Activated CD8-positive, alpha-beta T cell treated with anti-CD3 and anti-CD28 coated beads for 36 hours (primary cell): ENCODE measurements at regions not wholly inside any gene's neighbourhood (a gene's known extent, or its start where the extent isn't known, plus 50 kb on each side); places are given as distances from the start of the nearest gene placed in this dataset.
"Not testable (repeated sequence)": the region's sequence is repeated elsewhere in the genome, so short reads cannot be mapped to it uniquely, and the experiment has no call there.

ENCODE experiments used
- ATAC-seq: fragments of 200-7000 bp; cut with Tn5 transposase; one replicate; pipeline ENCODE4 v1.10.0; 2021; ENCODE audit warnings: mild to moderate bottlenecking, moderate library complexity
- CTCF ChIA-PET: fragments of 350-600 bp; sonication (Branson Sonifier 250); formaldehyde crosslinking; loops from one replicate; lab custom pipeline; 2021; ENCODE audit warnings: antibody characterized with exemption; lab: Charles Lee
- POLR2A ChIA-PET: fragments of 350-600 bp; sonication (Branson Sonifier 250); formaldehyde crosslinking; loops from one replicate; lab custom pipeline; 2021; ENCODE audit warnings: antibody characterized with exemption; lab: Charles Lee
- DNase-seq: peaks from one replicate; pipeline ENCODE4 v3.0.0-alpha.2; 2020
- H3K27ac Mint-ChIP-seq: one replicate; pipeline ENCODE4 v1.8.0; 2021; ENCODE audit warnings: mild to moderate bottlenecking, mixed read lengths
- H3K27me3 Mint-ChIP-seq: one replicate; pipeline ENCODE4 v1.8.0; 2021; ENCODE audit warnings: mixed read lengths
- H3K36me3 Mint-ChIP-seq: one replicate; pipeline ENCODE4 v1.8.0; 2021; ENCODE audit warnings: low read depth, mixed read lengths
- H3K4me1 Mint-ChIP-seq: one replicate; pipeline ENCODE4 v1.8.0; 2021; ENCODE audit warnings: low read depth, mixed read lengths
- H3K4me3 Mint-ChIP-seq: one replicate; pipeline ENCODE4 v1.8.0; 2021; ENCODE audit warnings: mild to moderate bottlenecking, moderate library complexity, mixed read lengths
- H3K9me3 Mint-ChIP-seq: one replicate; pipeline ENCODE4 v1.8.0; 2021; ENCODE audit warnings: mixed read lengths
- CTCF ChIP-seq: fragments of 200-600 bp; IDR thresholded peaks from one replicate; pipeline ENCODE4 v1.8.0; 2022; ENCODE audit warnings: antibody characterized with exemption, mild to moderate bottlenecking
- intact Hi-C: fragments of 100-400 bp; cut with micrococcal nuclease; formaldehyde crosslinking; loops from one replicate; pipeline ENCODE4 v1.10.0; 2022

GRCh38 chr4:124155239-124155638 is 557.3 kb downstream of the ANKRD50 start:
- CTCF ChIA-PET = no interaction called here
- intact Hi-C loops = no loop called here
- H3K36me3 Mint-ChIP-seq = no peaks in the 10 kb centered on the region
- POLR2A ChIA-PET = no interaction called here
- TF ChIP-seq CTCF = no peak
- no peak overlapping the region for H3K4me3 Mint-ChIP-seq
- H3K27ac Mint-ChIP-seq = no peak overlapping the region
- no peaks in the 10 kb centered on the region for H3K4me1 Mint-ChIP-seq
- no peaks in the 10 kb centered on the region for H3K27me3 Mint-ChIP-seq
- H3K9me3 Mint-ChIP-seq = no peaks in the 10 kb centered on the region
- DNase-seq (no peak), ATAC-seq (no peak)

- intact Hi-C loops = no loop called here
- DNase-seq = no peak
- POLR2A ChIA-PET = no interaction called here
- Mint-ChIP-seq H3K4me1 (no peaks in the 10 kb centered on the region), H3K36me3 (no peaks in the 10 kb centered on the region), H3K27ac (no peak overlapping the region), H3K4me3 (no peak overlapping the region), H3K27me3 (no peaks in the 10 kb centered on the region), H3K9me3 (no peaks in the 10 kb centered on the region)
- TF ChIP-seq CTCF = no peak
- ATAC-seq = no peak
- CTCF ChIA-PET = no interaction called here
Observed at GRCh38 chr4:124157396-124158083, 555.0 kb downstream of the ANKRD50 start.

GRCh38 chr4:124163401-124163800 is 549.1 kb downstream of the ANKRD50 start:
- Mint-ChIP-seq H3K4me1 (no peaks in the 10 kb centered on the region), H3K4me3 (no peak overlapping the region), H3K27ac (no peak overlapping the region), H3K27me3 (peaks cover 4% of the 10 kb centered on the region), H3K9me3 (no peaks in the 10 kb centered on the region), H3K36me3 (no peaks in the 10 kb centered on the region)
- DNase-seq = no peak
- ATAC-seq = no peak
- ChIA-PET POLR2A (no interaction called here), CTCF (no interaction called here)
- TF ChIP-seq CTCF = no peak
- intact Hi-C loops = no loop called here

GRCh38 chr4:124167602-124168001 is 544.9 kb downstream of the ANKRD50 start:
- no peaks in the 10 kb centered on the region for H3K4me1 Mint-ChIP-seq
- DNase-seq = no peak
- TF ChIP-seq CTCF = no peak
- CTCF ChIA-PET = no interaction called here
- H3K4me3 Mint-ChIP-seq = no peak overlapping the region
- POLR2A ChIA-PET = no interaction called here
- ATAC-seq = no peak
- intact Hi-C loops = no loop called here
- no peaks in the 10 kb centered on the region for H3K36me3 Mint-ChIP-seq
- H3K27ac Mint-ChIP-seq = no peak overlapping the region
- H3K27me3 Mint-ChIP-seq = peaks cover 3% of the 10 kb centered on the region
- peaks cover 6% of the 10 kb centered on the region for H3K9me3 Mint-ChIP-seq

GRCh38 chr4:124169524-124169923 is 543.0 kb downstream of the ANKRD50 start:
- H3K27ac Mint-ChIP-seq, CTCF ChIA-PET, H3K27me3 Mint-ChIP-seq, intact Hi-C loops, ATAC-seq, H3K4me3 Mint-ChIP-seq, DNase-seq, H3K36me3 Mint-ChIP-seq, H3K4me1 Mint-ChIP-seq, H3K9me3 Mint-ChIP-seq, POLR2A ChIA-PET: not testable (repeated sequence)

- no peaks in the 10 kb centered on the region for H3K4me1 Mint-ChIP-seq
- ChIA-PET POLR2A (no interaction called here), CTCF (no interaction called here)
- intact Hi-C loops = no loop called here
- no peaks in the 10 kb centered on the region for H3K27me3 Mint-ChIP-seq
- ATAC-seq (no peak), DNase-seq (no peak)
- H3K4me3 Mint-ChIP-seq = no peak overlapping the region
- no peaks in the 10 kb centered on the region for H3K36me3 Mint-ChIP-seq
- H3K27ac Mint-ChIP-seq = no peak overlapping the region
- no peak for TF ChIP-seq CTCF
- H3K9me3 Mint-ChIP-seq = peaks cover 6% of the 10 kb centered on the region
Observed at GRCh38 chr4:124173912-124174311, 538.6 kb downstream of the ANKRD50 start.
